ENCODE measurements at regions not wholly inside any gene's neighbourhood (a gene's known extent, or its start where the extent isn't known, plus 50 kb on each side); places are given as distances from the start of the nearest gene placed in this dataset.
"Not testable (repeated sequence)": the region's sequence is repeated elsewhere in the genome, so short reads cannot be mapped to it uniquely, and the experiment has no call there.

DNA sequence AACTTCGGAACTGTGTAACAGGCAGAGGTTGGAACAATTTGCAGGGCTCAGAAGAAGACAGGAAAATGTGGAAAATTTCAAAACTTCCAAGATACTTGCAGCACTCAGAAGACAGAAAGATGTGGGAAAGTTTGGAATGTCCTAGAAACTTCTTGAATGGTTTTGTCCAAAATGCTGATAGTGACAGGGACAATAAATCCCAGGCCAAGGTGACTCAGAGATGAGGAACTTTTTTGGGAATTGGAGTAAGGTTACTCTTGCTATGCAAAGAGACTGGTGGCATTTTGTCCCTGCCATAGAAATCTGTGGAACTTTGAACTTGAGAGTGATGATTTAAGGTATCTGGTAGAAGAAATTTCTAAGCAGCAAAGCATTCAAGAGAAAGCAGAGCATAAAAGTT lies 2055.6 kb upstream of the C9orf72 start:
- TF ChIP-seq, protein P1, sequence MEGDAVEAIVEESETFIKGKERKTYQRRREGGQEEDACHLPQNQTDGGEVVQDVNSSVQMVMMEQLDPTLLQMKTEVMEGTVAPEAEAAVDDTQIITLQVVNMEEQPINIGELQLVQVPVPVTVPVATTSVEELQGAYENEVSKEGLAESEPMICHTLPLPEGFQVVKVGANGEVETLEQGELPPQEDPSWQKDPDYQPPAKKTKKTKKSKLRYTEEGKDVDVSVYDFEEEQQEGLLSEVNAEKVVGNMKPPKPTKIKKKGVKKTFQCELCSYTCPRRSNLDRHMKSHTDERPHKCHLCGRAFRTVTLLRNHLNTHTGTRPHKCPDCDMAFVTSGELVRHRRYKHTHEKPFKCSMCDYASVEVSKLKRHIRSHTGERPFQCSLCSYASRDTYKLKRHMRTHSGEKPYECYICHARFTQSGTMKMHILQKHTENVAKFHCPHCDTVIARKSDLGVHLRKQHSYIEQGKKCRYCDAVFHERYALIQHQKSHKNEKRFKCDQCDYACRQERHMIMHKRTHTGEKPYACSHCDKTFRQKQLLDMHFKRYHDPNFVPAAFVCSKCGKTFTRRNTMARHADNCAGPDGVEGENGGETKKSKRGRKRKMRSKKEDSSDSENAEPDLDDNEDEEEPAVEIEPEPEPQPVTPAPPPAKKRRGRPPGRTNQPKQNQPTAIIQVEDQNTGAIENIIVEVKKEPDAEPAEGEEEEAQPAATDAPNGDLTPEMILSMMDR (IDR thresholded peaks at IDR 0.05): not testable (repeated sequence)
- not testable (repeated sequence) for TF ChIP-seq POLR2AphosphoS5 (IDR thresholded peaks at IDR 0.05)

Data from prostate gland (tissue), 2 donors.